ENCODE measurements at regions not wholly inside any gene's neighbourhood (a gene's known extent, or its start where the extent isn't known, plus 50 kb on each side); places are given as distances from the start of the nearest gene placed in this dataset.

DNA sequence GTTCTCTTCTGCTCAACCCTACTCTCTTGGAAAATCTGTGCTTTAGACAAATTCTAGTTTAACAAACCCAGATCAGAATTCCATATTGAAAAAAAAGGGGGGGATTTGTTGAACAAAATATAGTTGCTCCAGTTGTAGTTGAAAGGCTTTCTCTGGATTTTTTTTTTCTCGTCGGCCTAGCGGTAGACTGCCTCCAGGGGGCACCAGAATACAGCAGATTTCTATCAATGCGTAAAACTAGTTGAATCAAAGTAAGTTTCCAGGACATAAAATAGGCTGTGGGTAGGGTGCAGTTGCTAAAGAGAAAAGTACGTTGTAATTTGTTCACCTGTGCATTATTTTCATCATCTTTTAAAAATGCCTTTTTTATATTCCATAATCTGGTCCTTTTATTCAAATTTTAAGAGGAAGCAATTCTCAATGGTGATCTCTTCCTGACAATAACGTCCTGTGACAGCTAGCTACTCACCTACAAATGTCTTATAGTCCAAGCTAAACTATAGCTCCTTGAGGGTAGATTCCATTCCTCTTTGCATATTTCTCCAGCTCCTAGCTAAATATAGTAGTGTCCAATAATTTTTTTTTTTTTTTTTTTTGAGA is 105.4 kb downstream of the PERP start:
- TF ChIP-seq POLR2A (IDR thresholded peaks at IDR 0.05) (no peak), CTCF (IDR thresholded peaks at IDR 0.05) (peak; percentile 47 to 80 (median 77)), EP300 (IDR thresholded peaks at IDR 0.05) (no peak)

Data from sigmoid colon (tissue), 4 donors.